ENCODE measurements at regions not wholly inside any gene's neighbourhood (a gene's known extent, or its start where the extent isn't known, plus 50 kb on each side); places are given as distances from the start of the nearest gene placed in this dataset.

DNA sequence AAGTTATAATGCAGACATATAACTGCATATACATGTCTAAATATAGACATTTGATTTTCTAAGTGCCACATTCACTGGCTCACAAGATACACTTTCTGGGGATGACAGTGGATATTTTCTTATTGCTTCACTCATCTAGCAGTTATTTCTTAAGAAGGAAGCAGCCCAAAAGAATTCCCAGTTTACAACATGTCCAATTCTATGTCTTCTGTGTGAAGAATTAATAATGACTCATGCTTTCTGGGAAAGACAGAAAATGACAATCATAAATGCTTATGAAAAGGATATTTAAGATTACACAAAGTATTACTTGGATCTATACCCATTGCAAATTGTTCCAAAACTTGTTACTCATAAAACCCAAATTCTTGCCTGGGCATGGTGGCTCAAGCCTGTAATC lies 543.4 kb downstream of the SUCLA2 start:
- TF ChIP-seq, protein P1, sequence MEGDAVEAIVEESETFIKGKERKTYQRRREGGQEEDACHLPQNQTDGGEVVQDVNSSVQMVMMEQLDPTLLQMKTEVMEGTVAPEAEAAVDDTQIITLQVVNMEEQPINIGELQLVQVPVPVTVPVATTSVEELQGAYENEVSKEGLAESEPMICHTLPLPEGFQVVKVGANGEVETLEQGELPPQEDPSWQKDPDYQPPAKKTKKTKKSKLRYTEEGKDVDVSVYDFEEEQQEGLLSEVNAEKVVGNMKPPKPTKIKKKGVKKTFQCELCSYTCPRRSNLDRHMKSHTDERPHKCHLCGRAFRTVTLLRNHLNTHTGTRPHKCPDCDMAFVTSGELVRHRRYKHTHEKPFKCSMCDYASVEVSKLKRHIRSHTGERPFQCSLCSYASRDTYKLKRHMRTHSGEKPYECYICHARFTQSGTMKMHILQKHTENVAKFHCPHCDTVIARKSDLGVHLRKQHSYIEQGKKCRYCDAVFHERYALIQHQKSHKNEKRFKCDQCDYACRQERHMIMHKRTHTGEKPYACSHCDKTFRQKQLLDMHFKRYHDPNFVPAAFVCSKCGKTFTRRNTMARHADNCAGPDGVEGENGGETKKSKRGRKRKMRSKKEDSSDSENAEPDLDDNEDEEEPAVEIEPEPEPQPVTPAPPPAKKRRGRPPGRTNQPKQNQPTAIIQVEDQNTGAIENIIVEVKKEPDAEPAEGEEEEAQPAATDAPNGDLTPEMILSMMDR (IDR thresholded peaks at IDR 0.05): no peak
- TF ChIP-seq POLR2A (IDR thresholded peaks at IDR 0.05): no peak
